Osteoblast (primary cell): ENCODE measurements at regions not wholly inside any gene's neighbourhood (a gene's known extent, or its start where the extent isn't known, plus 50 kb on each side); places are given as distances from the start of the nearest gene placed in this dataset.
"Not testable (repeated sequence)": the region's sequence is repeated elsewhere in the genome, so short reads cannot be mapped to it uniquely, and the experiment has no call there.

Experiments used
- DNase-seq: peaks from one replicate; pipeline ENCODE4 v3.0.0; 2011; ENCODE audit warnings: low spot score, mixed read lengths; ENCODE audit not compliant: insufficient read length; ENCODE audit errors: missing footprints
- H2AFZ ChIP-seq: 2 replicates; pipeline ENCODE4 v1.6.0; 2011; ENCODE audit warnings: mild to moderate bottlenecking, low read length
- H3K27ac ChIP-seq: 2 replicates; pipeline ENCODE4 v1.5.1; 2011; ENCODE audit warnings: mild to moderate bottlenecking, low read depth, low read length, moderate library complexity
- H3K27me3 ChIP-seq: 2 replicates; pipeline ENCODE4 v1.6.0; 2012; ENCODE audit warnings: mild to moderate bottlenecking, control low read depth, inconsistent platforms, low read length, moderate library complexity; ENCODE audit not compliant: insufficient read depth
- H3K36me3 ChIP-seq: 2 replicates; pipeline ENCODE4 v1.5.1; 2011; ENCODE audit warnings: mild to moderate bottlenecking, low read length, control low read depth, moderate library complexity; ENCODE audit not compliant: insufficient read depth
- H3K4me1 ChIP-seq: 2 replicates; pipeline ENCODE4 v1.5.1; 2011; ENCODE audit warnings: mild to moderate bottlenecking, low read length, control low read depth, moderate library complexity; ENCODE audit not compliant: insufficient read depth
- H3K4me2 ChIP-seq: 2 replicates; pipeline ENCODE4 v1.6.0; 2011; ENCODE audit warnings: mild to moderate bottlenecking, low read length; ENCODE audit not compliant: insufficient read depth
- H3K4me3 ChIP-seq: fragments of 200-600 bp; sonication (generic); 3 replicates; pipeline ENCODE4 v1.5.1; 2012; ENCODE audit warnings: mild to moderate bottlenecking, low read length, inconsistent platforms; ENCODE audit not compliant: insufficient read depth
- H3K79me2 ChIP-seq: 2 replicates; pipeline ENCODE4 v1.6.0; 2012; ENCODE audit warnings: mild to moderate bottlenecking, low read length, control low read depth, inconsistent platforms; ENCODE audit not compliant: insufficient read depth
- H3K9me3 ChIP-seq: 2 replicates; pipeline ENCODE4 v1.5.1; 2011; ENCODE audit warnings: low read depth, low read length, control low read depth
- H4K20me1 ChIP-seq: 2 replicates; pipeline ENCODE4 v1.6.0; 2012; ENCODE audit warnings: mild to moderate bottlenecking, low read length, control low read depth; ENCODE audit not compliant: insufficient read depth
- CTCF ChIP-seq: IDR thresholded peaks from 2 replicates; pipeline ENCODE4 v1.5.1; 2011; ENCODE audit warnings: mild to moderate bottlenecking, low read depth, low read length, moderate library complexity; ENCODE audit errors: extremely low read depth

- Histone ChIP-seq H3K36me3 (no peaks in the 10 kb centered on the region), H3K79me2 (no peaks in the 10 kb centered on the region), H2AFZ (no peak overlapping the region), H4K20me1 (no peaks in the 10 kb centered on the region), H3K27ac (no peak overlapping the region), H3K9me3 (no peaks in the 10 kb centered on the region), H3K4me2 (no peak overlapping the region), H3K4me1 (no peaks in the 10 kb centered on the region), H3K4me3 (no peak overlapping the region), H3K27me3 (no peaks in the 10 kb centered on the region)
- DNase-seq, result no peak
- no peak for TF ChIP-seq CTCF
Measured at GRCh38 chr5:20949636-20950035, 961.6 kb upstream of the CDH18 start.

GRCh38 chr5:20943183-20943971, 955.4 kb upstream of the CDH18 start:
- H3K27ac ChIP-seq, H3K4me3 ChIP-seq, H2AFZ ChIP-seq: not testable (repeated sequence)

GRCh38 chr5:20942603-20943002, 954.6 kb upstream of the CDH18 start:
- H3K79me2 ChIP-seq, DNase-seq, H3K4me2 ChIP-seq, H3K9me3 ChIP-seq, H3K27me3 ChIP-seq, H4K20me1 ChIP-seq, H2AFZ ChIP-seq, H3K4me1 ChIP-seq, H3K4me3 ChIP-seq, H3K36me3 ChIP-seq, H3K27ac ChIP-seq: not testable (repeated sequence)

More at GRCh38 chr5:20943183-20943971, 955.4 kb upstream of the CDH18 start:
- H3K27me3 ChIP-seq, H3K9me3 ChIP-seq, H3K4me1 ChIP-seq, DNase-seq, H3K4me2 ChIP-seq, H3K36me3 ChIP-seq, H4K20me1 ChIP-seq, H3K79me2 ChIP-seq: not testable (repeated sequence)

GRCh38 chr5:20940786-20941185, 952.8 kb upstream of the CDH18 start:
- H2AFZ ChIP-seq, result not testable (repeated sequence)

GRCh38 chr5:20890936-20891335, 902.9 kb upstream of the CDH18 start:
- not testable (repeated sequence) for H3K4me3 ChIP-seq, H4K20me1 ChIP-seq, H2AFZ ChIP-seq, H3K27ac ChIP-seq, H3K4me2 ChIP-seq, H3K27me3 ChIP-seq, H3K9me3 ChIP-seq, H3K79me2 ChIP-seq, H3K36me3 ChIP-seq, DNase-seq, H3K4me1 ChIP-seq

More at GRCh38 chr5:20940786-20941185, 952.8 kb upstream of the CDH18 start:
- not testable (repeated sequence) for H3K4me1 ChIP-seq, H3K27ac ChIP-seq, H3K4me2 ChIP-seq, H3K79me2 ChIP-seq, H3K4me3 ChIP-seq, DNase-seq, H3K27me3 ChIP-seq, H3K36me3 ChIP-seq, H3K9me3 ChIP-seq, H4K20me1 ChIP-seq

GRCh38 chr5:20875726-20876125, 887.7 kb upstream of the CDH18 start:
- not testable (repeated sequence) for H3K36me3 ChIP-seq, H3K4me1 ChIP-seq, H3K4me2 ChIP-seq, H3K9me3 ChIP-seq, DNase-seq, H2AFZ ChIP-seq, H3K79me2 ChIP-seq, H3K27me3 ChIP-seq, H3K4me3 ChIP-seq, H3K27ac ChIP-seq, H4K20me1 ChIP-seq

GRCh38 chr5:20865892-20866291, 877.9 kb upstream of the CDH18 start:
- not testable (repeated sequence) for H3K79me2 ChIP-seq, H3K27me3 ChIP-seq, H3K4me3 ChIP-seq, H3K9me3 ChIP-seq, H3K27ac ChIP-seq, H3K4me2 ChIP-seq, H3K4me1 ChIP-seq, H3K36me3 ChIP-seq, H2AFZ ChIP-seq, DNase-seq, H4K20me1 ChIP-seq
